ENCODE measurements at regions not wholly inside any gene's neighbourhood (a gene's known extent, or its start where the extent isn't known, plus 50 kb on each side); places are given as distances from the start of the nearest gene placed in this dataset.

DNA sequence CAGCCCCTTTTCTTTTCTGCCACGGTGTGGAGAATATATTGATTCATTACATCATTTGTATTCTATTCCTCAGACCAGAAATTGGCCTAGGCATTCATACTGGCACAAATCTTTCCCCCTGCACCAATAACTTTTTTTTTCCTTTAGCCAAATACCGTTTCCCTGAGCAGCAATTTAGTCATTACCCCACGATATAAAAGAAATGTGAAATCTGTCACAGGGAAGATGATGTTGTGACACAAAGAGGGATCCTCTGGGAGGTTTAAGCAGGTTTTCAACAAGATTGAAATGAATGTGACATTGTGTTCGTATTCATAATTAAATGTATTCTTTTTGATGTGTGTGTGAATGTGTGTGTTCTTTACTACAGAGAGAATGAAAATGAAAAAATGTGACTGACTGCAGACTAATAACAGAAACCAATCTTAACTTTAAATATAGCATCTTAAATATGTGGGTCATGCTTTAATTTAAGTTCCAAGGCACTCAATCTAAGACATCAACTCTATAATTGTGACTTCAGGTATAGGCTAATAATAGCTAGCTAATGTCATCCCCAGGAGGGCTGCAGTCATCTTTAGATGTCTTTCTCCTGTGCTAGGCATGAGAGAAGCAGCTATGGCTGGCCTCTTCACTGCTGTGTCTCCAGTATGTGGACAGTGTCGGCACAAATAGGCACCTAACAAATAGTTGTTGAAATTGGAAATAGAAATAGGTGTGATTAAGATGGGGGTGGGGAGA, 177.7 kb downstream of the BTBD3 start:
- Histone ChIP-seq H3K36me3 (ENCODE audit: control insufficient read depth, insufficient read depth, low read length) (no peaks in the 10 kb centered on the region), H2AFZ (ENCODE audit: low read length) (no peak overlapping the region), H3K4me2 (ENCODE audit: extremely low read depth, insufficient read depth, low read length) (no peak overlapping the region), H3K27ac (ENCODE audit: insufficient read depth, low read length) (no peak overlapping the region), H3K9ac (ENCODE audit: insufficient read depth, low read length) (no peak overlapping the region), H3K4me3 (replicated peaks in 1 of 4; ENCODE audit: control extremely low read depth in 1 of 4, insufficient read depth in 1 of 4, low read depth in 3 of 4, low read length in 4 of 4) (no peak overlapping the region), H4K20me1 (ENCODE audit: control insufficient read depth, extremely low read depth, insufficient read depth, low read length) (no peaks in the 10 kb centered on the region), H3K79me2 (ENCODE audit: control insufficient read depth, insufficient read depth, low read length) (no peaks in the 10 kb centered on the region), H3K27me3 (ENCODE audit: control insufficient read depth, insufficient read depth, low read length) (no peaks in the 10 kb centered on the region), H3K4me1 (ENCODE audit: control insufficient read depth, extremely low read depth, insufficient read depth, low read length) (no peaks in the 10 kb centered on the region), H3K9me3 (ENCODE audit: control insufficient read depth, insufficient read depth, low read depth, low read length) (no peaks in the 10 kb centered on the region)
- no peak for TF ChIP-seq EZH2 (IDR thresholded peaks at IDR 0.05; ENCODE audit: low read length, missing control alignments)
- TF ChIP-seq, protein P1, sequence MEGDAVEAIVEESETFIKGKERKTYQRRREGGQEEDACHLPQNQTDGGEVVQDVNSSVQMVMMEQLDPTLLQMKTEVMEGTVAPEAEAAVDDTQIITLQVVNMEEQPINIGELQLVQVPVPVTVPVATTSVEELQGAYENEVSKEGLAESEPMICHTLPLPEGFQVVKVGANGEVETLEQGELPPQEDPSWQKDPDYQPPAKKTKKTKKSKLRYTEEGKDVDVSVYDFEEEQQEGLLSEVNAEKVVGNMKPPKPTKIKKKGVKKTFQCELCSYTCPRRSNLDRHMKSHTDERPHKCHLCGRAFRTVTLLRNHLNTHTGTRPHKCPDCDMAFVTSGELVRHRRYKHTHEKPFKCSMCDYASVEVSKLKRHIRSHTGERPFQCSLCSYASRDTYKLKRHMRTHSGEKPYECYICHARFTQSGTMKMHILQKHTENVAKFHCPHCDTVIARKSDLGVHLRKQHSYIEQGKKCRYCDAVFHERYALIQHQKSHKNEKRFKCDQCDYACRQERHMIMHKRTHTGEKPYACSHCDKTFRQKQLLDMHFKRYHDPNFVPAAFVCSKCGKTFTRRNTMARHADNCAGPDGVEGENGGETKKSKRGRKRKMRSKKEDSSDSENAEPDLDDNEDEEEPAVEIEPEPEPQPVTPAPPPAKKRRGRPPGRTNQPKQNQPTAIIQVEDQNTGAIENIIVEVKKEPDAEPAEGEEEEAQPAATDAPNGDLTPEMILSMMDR (conservative IDR thresholded peaks at IDR 0.05 in 1 of 2, IDR thresholded peaks at IDR 0.05 in 1 of 2; ENCODE audit: low read depth in 1 of 2, low read length in 2 of 2) = no peak
- no peak for DNase-seq (ENCODE audit: low read depth in 2 of 2)

DNA sequence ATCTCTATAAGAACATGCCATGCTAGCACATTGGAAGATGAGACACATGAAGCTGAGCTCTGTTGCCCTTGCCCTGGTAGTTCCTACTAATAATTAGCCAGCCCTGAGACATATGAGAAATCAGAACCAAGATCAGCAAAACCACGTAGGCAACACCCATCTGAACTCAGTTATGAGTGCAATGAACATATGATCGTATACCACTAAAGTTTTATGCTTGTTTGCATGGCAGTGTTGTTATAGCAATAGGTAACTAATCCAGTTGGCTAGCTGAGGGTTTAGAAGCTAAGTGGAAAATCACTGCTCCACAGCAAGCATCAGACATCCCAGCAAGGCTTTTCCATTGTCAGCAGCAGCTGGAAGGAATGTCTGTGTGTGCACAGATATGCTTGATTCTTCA, 180.7 kb downstream of the BTBD3 start:
- H3K27ac ChIP-seq (ENCODE audit: insufficient read depth, low read length) = no peak overlapping the region

DNA sequence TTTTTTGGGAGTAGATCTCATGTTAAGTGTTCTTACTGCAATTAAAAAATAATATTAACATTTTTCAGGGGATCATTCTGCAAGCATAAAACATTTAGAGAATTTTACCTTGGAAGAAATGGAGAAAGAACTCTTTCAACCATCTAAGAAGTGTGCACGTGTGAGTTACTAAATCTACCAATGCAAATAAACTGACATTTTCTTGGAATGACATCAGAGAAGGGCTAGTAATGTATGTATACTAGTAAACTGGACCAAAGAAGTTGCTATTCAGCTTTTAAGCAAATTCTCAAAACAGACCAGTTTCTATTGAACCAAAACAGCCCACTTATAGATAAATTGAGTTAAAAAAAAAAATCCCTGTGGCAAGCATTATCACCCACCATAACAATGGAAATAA, 191.2 kb downstream of the BTBD3 start:
- Histone ChIP-seq H4K20me1 (ENCODE audit: control insufficient read depth, extremely low read depth, insufficient read depth, low read length) (no peaks in the 10 kb centered on the region), H3K4me1 (ENCODE audit: control insufficient read depth, extremely low read depth, insufficient read depth, low read length) (no peaks in the 10 kb centered on the region), H3K4me2 (ENCODE audit: extremely low read depth, insufficient read depth, low read length) (no peak overlapping the region), H2AFZ (ENCODE audit: low read length) (no peak overlapping the region), H3K9ac (ENCODE audit: insufficient read depth, low read length) (no peak overlapping the region), H3K4me3 (replicated peaks in 1 of 4; ENCODE audit: control extremely low read depth in 1 of 4, insufficient read depth in 1 of 4, low read depth in 3 of 4, low read length in 4 of 4) (no peak overlapping the region), H3K27me3 (ENCODE audit: control insufficient read depth, insufficient read depth, low read length) (no peaks in the 10 kb centered on the region), H3K27ac (ENCODE audit: insufficient read depth, low read length) (no peak overlapping the region), H3K36me3 (ENCODE audit: control insufficient read depth, insufficient read depth, low read length) (no peaks in the 10 kb centered on the region), H3K9me3 (ENCODE audit: control insufficient read depth, insufficient read depth, low read depth, low read length) (no peaks in the 10 kb centered on the region), H3K79me2 (ENCODE audit: control insufficient read depth, insufficient read depth, low read length) (no peaks in the 10 kb centered on the region)
- DNase-seq (ENCODE audit: low read depth in 2 of 2) = no peak
- TF ChIP-seq, protein P1 (conservative IDR thresholded peaks at IDR 0.05 in 1 of 2, IDR thresholded peaks at IDR 0.05 in 1 of 2; ENCODE audit: low read depth in 1 of 2, low read length in 2 of 2) = no peak
- no peak for TF ChIP-seq EZH2 (IDR thresholded peaks at IDR 0.05; ENCODE audit: low read length, missing control alignments)

More for the DNA sequence above, 180.7 kb downstream of the BTBD3 start:
- DNase-seq (ENCODE audit: low read depth in 2 of 2) = no peak
- no peaks in the 10 kb centered on the region for H4K20me1 ChIP-seq (ENCODE audit: control insufficient read depth, extremely low read depth, insufficient read depth, low read length)
- no peak overlapping the region for H3K4me2 ChIP-seq (ENCODE audit: extremely low read depth, insufficient read depth, low read length)
- H3K4me1 ChIP-seq (ENCODE audit: control insufficient read depth, extremely low read depth, insufficient read depth, low read length) = no peaks in the 10 kb centered on the region
- H3K9me3 ChIP-seq (ENCODE audit: control insufficient read depth, insufficient read depth, low read depth, low read length) = no peaks in the 10 kb centered on the region
- no peaks in the 10 kb centered on the region for H3K27me3 ChIP-seq (ENCODE audit: control insufficient read depth, insufficient read depth, low read length)
- H2AFZ ChIP-seq (ENCODE audit: low read length) = no peak overlapping the region
- no peaks in the 10 kb centered on the region for H3K79me2 ChIP-seq (ENCODE audit: control insufficient read depth, insufficient read depth, low read length)
- TF ChIP-seq, protein P1 (conservative IDR thresholded peaks at IDR 0.05 in 1 of 2, IDR thresholded peaks at IDR 0.05 in 1 of 2; ENCODE audit: low read depth in 1 of 2, low read length in 2 of 2) = no peak
- TF ChIP-seq EZH2 (IDR thresholded peaks at IDR 0.05; ENCODE audit: low read length, missing control alignments) = no peak
- no peaks in the 10 kb centered on the region for H3K36me3 ChIP-seq (ENCODE audit: control insufficient read depth, insufficient read depth, low read length)
- no peak overlapping the region for H3K4me3 ChIP-seq (replicated peaks in 1 of 4; ENCODE audit: control extremely low read depth in 1 of 4, insufficient read depth in 1 of 4, low read depth in 3 of 4, low read length in 4 of 4)
- no peak overlapping the region for H3K9ac ChIP-seq (ENCODE audit: insufficient read depth, low read length)
